GM19395 (cell line): ENCODE measurements at regions not wholly inside any gene's neighbourhood (a gene's known extent, or its start where the extent isn't known, plus 50 kb on each side); places are given as distances from the start of the nearest gene placed in this dataset.

ENCODE experiments used
- ATAC-seq: cut with Tn5 transposase; IDR thresholded peaks from one replicate; pipeline ENCODE4 v1.9.1; 2021; ENCODE audit warnings: mild to moderate bottlenecking, moderate library complexity; ENCODE audit not compliant: unreplicated experiment

GRCh38 chr2:236672606-236673005, 103.0 kb downstream of the ACKR3 start:
- ATAC-seq = no peak

DNA sequence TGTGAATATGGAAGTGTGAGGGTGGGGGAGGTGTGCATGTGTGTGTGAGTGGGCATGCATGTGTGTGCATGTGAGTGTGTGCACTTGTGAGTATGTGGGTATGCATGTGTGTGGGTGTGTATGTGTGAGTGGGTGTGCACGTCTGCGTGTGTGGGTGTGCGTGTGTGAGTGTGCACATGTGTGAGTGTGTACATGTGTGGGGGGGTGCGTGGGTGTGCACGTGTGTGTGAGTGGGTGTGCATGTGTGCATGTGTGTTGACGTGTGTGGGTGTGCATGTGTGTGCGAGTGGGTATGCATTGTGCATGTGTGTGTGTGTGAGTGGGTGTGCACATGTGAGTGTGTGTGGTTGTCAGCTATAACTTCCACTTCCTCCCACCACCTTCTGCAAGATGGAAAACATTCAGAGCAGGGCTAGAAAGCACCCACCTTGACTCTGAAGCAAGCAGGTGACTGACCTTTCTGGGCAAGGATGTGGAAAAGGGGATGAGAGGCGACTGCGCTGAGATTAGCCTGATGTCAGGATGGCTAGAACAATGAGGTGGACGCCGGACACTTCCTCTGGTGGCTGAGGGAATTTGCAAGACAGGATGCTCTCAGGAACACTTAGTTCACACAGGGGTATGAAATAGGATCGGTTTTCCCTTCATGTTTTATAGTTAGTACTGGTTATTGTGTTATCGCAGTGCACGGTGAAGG, 103.6 kb downstream of the ACKR3 start:
- ATAC-seq = no peak

DNA sequence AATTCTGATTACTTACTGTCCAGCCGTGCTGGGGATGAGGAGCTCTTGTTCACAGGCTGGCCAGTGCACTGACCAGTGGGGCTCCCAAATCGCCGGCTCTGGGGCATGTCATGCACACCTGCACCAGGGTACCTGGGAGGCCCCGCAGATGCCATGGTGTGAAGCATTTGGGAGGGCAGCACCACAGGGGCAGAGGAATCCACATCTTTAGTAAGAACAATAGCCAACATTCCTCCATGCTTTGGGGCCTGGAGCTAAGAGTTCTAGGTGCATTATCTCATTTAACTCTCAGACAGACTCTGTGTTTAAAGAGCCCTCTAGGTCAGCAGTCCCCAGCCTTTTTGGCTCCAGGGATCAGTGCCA, 104.2 kb downstream of the ACKR3 start:
- no peak for ATAC-seq

- no peak for ATAC-seq
These were observed 104.6 kb downstream of the ACKR3 start for GRCh38 chr2:236674238-236674637.

GRCh38 chr2:236674646-236675045, 105.0 kb downstream of the ACKR3 start:
- no peak for ATAC-seq

DNA sequence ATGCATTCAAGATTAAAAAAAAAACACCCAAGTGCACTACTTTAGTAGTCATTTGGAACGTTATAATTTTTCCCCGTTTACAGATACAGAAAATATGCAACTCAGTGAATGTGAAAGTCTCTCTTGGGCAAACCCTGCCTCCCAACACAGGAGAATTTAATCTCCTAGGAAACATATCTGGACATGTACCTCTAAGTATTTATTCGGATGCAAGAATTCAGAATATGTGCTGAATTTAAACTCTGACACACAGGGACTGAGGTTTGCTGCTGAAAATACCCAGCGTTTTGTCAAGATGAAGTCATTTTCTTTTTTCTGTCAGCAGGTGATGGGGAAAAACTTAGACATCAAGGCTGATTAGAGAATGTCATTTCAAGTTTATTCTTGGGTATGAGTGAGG, 105.4 kb downstream of the ACKR3 start:
- no peak for ATAC-seq

GRCh38 chr2:236675526-236675925, 105.9 kb downstream of the ACKR3 start:
- ATAC-seq = no peak

DNA sequence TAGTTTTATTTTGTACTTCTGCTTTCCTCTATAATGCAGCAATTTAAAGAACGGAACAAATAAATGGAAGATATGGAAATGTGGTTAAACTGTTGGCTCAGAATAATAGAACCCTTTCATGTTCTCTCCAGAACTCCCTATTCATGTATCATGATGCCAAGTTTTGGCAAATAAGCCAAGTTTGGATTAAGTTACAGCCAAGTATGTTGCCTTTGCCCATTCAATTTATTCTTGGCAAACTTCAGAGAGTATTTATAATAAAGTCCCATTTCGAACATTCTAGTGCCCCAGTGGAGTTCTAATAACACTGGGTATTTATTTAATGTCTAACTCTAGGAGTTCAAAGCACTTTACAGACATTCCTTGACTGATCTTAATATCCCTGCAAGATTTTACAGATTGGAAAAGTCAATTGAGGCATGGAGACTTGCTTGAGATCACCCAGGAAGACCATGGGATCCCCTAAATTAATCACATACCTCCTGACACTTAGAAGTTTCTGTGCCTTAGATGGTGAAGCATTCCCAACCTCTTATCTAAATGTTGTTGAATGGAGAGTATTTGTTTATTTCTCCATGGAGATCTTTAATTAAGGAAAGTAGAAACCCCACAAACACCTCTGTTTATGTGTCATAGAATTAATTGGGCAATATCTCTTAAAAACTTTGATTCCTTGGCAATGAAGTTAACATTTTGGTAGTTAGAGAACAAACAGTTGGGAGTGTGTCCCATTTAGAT, 106.7 kb downstream of the ACKR3 start:
- no peak for ATAC-seq

- no peak for ATAC-seq
These were observed 107.7 kb downstream of the ACKR3 start for GRCh38 chr2:236677368-236677767.

DNA sequence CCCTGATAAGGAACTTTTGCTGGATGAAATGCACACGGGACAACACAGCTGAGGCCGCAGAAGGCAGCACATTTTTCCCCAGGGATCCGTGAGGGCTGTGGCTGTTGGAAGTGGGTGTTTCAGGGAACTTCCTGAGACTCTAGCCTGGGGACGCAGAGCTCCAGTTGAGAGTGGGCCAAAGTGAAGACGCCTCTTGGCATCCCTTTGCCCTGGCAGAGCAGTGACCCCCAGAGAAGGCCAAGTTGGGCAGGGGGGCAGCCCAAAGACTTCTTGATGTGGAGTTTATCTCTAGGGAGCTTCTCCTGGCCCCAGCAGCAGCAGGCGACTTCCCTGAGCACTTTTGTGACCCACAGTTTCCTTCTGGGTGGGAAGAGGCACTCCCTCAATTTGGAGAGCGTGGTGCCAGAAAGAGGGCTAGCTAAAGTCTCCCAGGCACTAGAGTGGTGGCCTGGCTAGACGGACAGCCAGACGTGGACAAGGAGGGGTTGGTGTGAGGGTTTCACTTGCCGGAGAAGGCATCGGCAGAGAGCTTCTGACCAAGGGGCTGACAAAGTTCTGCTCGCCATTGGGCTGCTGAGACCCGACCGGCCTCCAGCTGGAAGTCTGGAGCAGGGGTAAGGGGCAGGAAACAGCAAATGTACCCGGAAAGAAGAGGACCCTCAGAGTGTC, 108.8 kb downstream of the ACKR3 start:
- ATAC-seq = no peak

GRCh38 chr2:236679884-236680860, 110.5 kb downstream of the ACKR3 start:
- no peak for ATAC-seq

- no peak for ATAC-seq
These were observed 113.2 kb downstream of the ACKR3 start for GRCh38 chr2:236682651-236683422.

GRCh38 chr2:236684504-236685256, 115.1 kb downstream of the ACKR3 start:
- ATAC-seq = no peak

- ATAC-seq = no peak
These were observed 115.7 kb downstream of the ACKR3 start for GRCh38 chr2:236685361-236685760.

- ATAC-seq = no peak
These were observed 116.4 kb downstream of the ACKR3 start for GRCh38 chr2:236685979-236686520.

GRCh38 chr2:236686561-236686960, 116.9 kb downstream of the ACKR3 start:
- ATAC-seq = no peak

DNA sequence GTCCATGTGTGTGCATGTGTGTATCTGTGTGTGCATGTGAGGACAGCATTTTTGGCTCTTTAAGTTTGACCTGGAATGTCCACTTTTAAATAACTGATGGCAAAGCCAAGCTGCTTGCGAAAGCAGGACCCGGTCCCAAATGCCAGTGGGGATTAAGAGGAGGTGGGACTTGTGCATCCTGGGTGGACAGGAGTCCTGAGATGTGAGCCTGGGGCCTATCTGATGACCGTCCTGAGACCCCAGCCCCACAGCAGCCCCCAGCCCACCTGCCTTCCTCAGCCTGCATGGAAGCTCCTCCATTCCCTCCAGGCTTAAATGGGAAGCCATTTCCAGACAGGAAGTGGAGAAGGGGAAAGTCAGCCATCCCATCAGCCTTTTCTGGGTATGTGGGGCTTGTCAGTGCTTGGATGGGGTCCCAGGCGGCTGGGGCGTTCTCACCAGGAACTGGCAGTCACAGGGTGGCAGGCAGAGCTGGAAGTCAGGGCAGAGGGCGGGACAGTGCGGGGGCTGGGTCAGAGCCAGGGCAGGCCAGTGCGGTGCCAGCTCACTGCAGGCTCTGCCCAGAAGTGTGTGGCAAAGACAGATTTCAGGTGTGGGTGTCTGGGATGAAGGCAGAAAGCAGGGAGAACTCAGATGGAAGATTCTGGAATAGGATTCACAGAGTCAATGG, 117.8 kb downstream of the ACKR3 start:
- no peak for ATAC-seq

GRCh38 chr2:236688157-236688556, 118.5 kb downstream of the ACKR3 start:
- no peak for ATAC-seq
